D721Med (cell line): ENCODE measurements at regions not wholly inside any gene's neighbourhood (a gene's known extent, or its start where the extent isn't known, plus 50 kb on each side); places are given as distances from the start of the nearest gene placed in this dataset.

Experiments used
- DNase-seq: peaks from one replicate; pipeline ENCODE4 v3.0.0; 2011; ENCODE audit warnings: low spot score; ENCODE audit not compliant: insufficient read length
- FAIRE-seq: peaks from 2 replicates; lab custom pipeline; 2011; peaks lifted over from hg19 to GRCh38; lab: Jason Lieb, UNC
- TF ChIP-seq, protein P1 (sequence below): IDR thresholded peaks from 2 replicates; pipeline ENCODE4 v1.5.1; 2012; ENCODE audit warnings: mild to moderate bottlenecking, control low read depth; ENCODE audit not compliant: insufficient read depth; ENCODE audit errors: missing control alignments

DNA sequence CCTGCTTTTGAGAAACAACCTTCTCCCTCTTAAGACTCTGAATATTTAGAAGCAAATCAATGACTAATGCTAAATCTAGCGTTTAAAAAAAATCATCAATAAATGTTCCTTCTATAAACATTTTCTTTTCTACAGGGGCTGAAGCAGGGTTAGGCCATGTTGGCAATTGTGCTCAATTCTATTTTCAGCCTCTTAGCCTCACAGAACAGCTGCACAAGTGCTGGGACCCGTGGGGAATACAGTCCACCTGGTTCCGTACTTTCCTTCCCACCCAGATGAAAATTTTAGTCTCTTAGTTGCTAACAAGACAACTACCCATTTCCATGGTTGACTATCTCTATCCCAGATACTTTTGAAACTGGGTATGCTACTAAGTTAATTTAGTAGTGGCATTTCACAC, 138.6 kb downstream of the RPS12 start:
- DNase-seq (no peak), FAIRE-seq (no peak)
- TF ChIP-seq, protein P1, sequence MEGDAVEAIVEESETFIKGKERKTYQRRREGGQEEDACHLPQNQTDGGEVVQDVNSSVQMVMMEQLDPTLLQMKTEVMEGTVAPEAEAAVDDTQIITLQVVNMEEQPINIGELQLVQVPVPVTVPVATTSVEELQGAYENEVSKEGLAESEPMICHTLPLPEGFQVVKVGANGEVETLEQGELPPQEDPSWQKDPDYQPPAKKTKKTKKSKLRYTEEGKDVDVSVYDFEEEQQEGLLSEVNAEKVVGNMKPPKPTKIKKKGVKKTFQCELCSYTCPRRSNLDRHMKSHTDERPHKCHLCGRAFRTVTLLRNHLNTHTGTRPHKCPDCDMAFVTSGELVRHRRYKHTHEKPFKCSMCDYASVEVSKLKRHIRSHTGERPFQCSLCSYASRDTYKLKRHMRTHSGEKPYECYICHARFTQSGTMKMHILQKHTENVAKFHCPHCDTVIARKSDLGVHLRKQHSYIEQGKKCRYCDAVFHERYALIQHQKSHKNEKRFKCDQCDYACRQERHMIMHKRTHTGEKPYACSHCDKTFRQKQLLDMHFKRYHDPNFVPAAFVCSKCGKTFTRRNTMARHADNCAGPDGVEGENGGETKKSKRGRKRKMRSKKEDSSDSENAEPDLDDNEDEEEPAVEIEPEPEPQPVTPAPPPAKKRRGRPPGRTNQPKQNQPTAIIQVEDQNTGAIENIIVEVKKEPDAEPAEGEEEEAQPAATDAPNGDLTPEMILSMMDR: no peak

DNA sequence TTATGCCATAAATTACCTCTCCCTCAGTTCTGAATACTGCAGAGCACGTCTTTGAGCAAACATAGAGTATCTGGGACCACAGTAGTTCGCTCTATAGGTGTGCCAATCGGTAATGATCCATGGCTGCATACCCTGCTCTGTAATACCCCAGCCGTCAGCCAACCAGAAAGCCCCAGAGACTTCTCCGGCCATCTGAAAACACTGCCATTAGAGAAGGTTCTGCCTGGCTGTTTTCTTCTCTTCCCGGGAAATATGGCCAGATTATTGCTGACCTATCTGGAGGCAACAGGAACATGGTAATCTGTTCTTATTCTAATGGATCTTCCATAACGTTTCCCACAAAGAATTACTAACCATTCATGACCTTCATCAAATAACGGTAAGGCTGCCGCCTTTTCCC, 139.9 kb downstream of the RPS12 start:
- DNase-seq: no peak
- no peak for FAIRE-seq
- TF ChIP-seq, protein P1: no peak

DNA sequence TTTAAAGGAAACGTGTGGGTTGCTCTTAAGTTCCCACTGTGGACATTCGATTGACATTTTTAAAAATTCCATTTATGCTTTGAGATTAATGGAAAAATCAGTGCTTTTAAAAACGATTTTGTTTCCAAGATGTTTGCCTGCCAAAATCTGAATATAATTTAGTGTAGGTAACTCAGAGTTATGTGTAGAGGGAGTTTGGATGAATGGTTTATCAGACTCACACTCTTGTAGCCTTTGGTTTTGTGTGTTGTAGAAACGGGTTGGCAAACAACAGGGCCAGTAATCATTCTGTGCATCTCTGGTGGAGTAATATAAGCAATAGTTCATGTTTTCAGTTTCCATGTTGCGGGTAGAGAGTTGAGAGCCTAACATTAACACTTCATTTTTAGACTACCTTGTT, 140.6 kb downstream of the RPS12 start:
- FAIRE-seq: no peak
- no peak for DNase-seq

DNA sequence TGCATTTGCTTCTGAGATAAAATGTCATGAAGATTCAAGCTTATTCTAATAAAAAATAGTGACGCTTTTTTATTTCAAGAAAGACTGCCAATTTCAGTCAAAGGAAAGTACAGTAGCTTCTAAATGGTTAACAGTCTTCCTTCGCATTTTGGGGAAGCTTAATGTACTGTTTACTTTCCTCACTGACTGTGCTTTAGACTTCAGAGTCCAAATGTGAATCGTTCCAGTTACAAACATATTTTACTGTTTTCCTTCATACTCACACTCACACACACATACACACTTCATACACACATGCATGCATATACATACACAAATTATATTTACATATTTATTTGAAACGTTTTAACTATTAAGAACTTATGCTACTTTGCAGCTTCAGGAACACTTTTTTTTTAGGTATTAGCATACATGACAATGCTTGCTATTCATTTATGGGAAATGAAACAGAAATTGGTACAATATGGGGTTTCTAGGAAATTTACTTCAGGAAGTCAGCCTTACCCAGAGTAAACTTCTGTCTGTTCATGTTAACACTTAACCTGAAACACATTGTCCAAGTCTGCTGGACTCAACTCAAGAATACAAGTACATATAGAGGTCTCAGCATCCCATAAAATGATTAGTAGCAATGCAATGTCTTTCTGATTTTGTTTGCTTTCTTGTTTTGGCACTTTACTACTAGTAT, 145.4 kb downstream of the RPS12 start:
- DNase-seq (no peak), FAIRE-seq (no peak)
- TF ChIP-seq, protein P1: no peak

More for the DNA sequence above, 140.6 kb downstream of the RPS12 start:
- TF ChIP-seq, protein P1: no peak

DNA sequence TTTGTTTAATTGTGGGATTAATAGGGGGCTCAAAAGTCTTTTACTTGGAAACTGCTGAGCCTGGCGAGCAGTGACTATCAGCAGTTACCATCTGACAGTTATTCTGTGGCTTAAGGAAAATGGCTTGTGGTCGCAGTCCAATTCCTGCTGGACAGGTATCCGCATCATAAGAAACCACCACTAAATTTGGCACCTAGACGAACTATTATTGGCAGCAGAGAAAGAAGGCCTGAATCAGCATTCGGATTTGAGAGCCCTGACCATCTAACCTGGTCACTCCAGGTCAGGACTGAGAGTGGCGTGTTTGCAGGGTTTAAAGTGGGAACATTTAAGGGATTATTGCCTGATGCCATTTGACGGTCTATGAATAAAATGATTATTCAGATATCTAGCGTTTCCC, 146.4 kb downstream of the RPS12 start:
- no peak for FAIRE-seq
- no peak for DNase-seq

DNA sequence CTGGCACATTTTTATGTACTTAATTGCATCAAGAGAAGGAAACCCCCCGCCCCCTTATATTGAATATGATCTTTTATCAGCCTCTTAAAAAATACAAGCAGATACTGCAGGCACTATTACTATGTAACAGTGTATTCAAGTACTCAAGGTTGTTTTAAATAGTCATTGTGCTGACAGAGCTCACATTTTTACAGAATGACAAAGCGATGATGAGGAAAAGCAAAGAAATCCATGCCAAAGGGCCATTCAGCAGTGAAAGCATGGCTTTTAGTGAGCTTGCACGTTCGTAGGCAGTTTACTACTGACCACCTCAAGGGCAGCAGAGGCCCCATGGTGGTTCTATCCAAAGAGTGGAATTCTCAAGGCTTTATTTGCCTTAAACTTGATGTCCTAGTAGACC, 146.8 kb downstream of the RPS12 start:
- TF ChIP-seq, protein P1: no peak

More for the DNA sequence above, 146.4 kb downstream of the RPS12 start:
- TF ChIP-seq, protein P1: no peak

DNA sequence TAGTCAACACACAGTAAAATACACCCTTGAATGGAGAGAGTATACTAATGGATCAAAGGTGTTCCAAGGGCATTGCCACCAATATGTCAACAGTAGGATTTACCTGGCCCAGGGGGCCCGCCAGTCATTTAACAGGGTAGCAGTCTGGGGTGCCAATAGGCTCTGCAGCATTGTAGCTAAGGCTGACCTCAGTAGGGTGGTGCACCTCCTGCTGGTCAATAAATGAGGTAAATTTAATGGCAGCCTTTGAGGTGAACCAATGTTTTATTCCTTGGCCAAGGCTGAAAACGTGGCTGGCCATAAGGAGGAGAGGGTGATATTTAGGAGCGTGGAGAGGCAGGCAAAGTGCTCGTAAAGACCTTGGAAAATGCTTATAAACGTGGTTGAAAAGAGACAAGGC, 147.2 kb downstream of the RPS12 start:
- TF ChIP-seq, protein P1: peak; percentile 14
- FAIRE-seq (no peak), DNase-seq (no peak)

More for the DNA sequence above, 146.8 kb downstream of the RPS12 start:
- FAIRE-seq (no peak), DNase-seq (no peak)
